ENCODE measurements at regions not wholly inside any gene's neighbourhood (a gene's known extent, or its start where the extent isn't known, plus 50 kb on each side); places are given as distances from the start of the nearest gene placed in this dataset.

DNA sequence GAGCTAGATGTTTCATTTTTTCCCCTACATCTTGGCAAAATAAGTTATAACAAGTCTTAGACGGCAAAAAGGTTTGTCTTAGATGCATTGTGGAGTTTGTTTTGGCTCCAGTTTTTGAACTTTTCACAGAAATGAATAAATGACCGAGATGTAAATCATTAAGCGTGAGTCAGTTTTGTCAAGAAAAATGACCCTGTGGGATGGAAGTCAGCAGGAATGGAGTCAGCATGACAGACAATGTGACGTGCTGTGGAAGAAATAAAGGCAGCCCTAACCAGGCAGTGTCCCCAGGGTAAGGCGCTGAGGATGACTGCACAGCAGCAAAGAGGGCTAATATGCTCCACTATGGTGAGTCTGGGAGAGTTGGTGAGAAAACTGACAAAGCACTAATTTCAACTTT, 163.2 kb downstream of the NOC3L start:
- no peak for DNase-seq
- TF ChIP-seq CTCF (IDR thresholded peaks at IDR 0.05): no peak
- H3K27ac Mint-ChIP-seq: no peak overlapping the region
- H3K36me3 Mint-ChIP-seq (ENCODE audit: low read depth): no peaks in the 10 kb centered on the region
- CTCF ChIA-PET: no interaction called here
- peaks cover 16% of the 10 kb centered on the region for H3K27me3 Mint-ChIP-seq
- H3K4me3 Mint-ChIP-seq: no peak overlapping the region
- no peaks in the 10 kb centered on the region for H3K4me1 Mint-ChIP-seq
- ATAC-seq (ENCODE audit: low read depth): no peak
- no peaks in the 10 kb centered on the region for H3K9me3 Mint-ChIP-seq
- intact Hi-C loops (cut with micrococcal nuclease): no loop called here
- POLR2A ChIA-PET: no interaction called here

GRCh38 chr10:94200146-94200837, 162.4 kb downstream of the NOC3L start:
- Mint-ChIP-seq H3K27me3 (peaks cover 14% of the 10 kb centered on the region), H3K4me1 (no peaks in the 10 kb centered on the region), H3K4me3 (no peak overlapping the region), H3K9me3 (no peaks in the 10 kb centered on the region), H3K36me3 (ENCODE audit: low read depth) (no peaks in the 10 kb centered on the region), H3K27ac (no peak overlapping the region)
- ATAC-seq (ENCODE audit: low read depth) (no peak), DNase-seq (no peak)
- no peak for TF ChIP-seq CTCF (IDR thresholded peaks at IDR 0.05)
- ChIA-PET CTCF (no interaction called here), POLR2A (no interaction called here)
- intact Hi-C loops (cut with micrococcal nuclease): no loop called here

DNA sequence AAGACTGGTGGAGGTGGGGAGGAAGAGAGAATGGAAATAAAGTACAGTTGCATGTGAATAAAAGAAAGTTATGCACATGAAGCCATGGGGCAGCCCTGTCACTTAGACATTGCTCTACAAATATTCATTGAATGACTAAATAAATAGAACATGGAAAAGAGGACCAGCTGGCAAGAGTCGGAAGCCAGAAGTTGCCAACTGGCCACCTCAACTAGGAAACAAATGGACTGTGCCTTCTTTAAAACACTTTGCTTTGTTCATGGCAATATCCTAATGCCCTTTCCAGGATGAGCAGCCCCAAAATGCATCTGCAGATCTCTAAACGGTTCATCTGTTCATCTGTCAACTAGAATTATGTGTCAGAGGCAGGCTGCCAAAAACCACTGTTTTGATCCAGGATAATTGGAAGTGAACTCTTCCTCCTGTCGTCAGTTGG, 157.3 kb downstream of the NOC3L start:
- ATAC-seq (ENCODE audit: low read depth): no peak
- POLR2A ChIA-PET: no interaction called here
- DNase-seq: no peak
- intact Hi-C loops (cut with micrococcal nuclease): no loop called here
- CTCF ChIA-PET: no interaction called here
- no peak for TF ChIP-seq CTCF (IDR thresholded peaks at IDR 0.05)
- Mint-ChIP-seq H3K27me3 (peaks cover 10% of the 10 kb centered on the region), H3K36me3 (ENCODE audit: low read depth) (no peaks in the 10 kb centered on the region), H3K27ac (no peak overlapping the region), H3K4me3 (no peak overlapping the region), H3K4me1 (no peaks in the 10 kb centered on the region), H3K9me3 (no peaks in the 10 kb centered on the region)

- H3K4me1 Mint-ChIP-seq: no peaks in the 10 kb centered on the region
- H3K4me3 Mint-ChIP-seq: no peak overlapping the region
- ChIA-PET CTCF (no interaction called here), POLR2A (no interaction called here)
- H3K9me3 Mint-ChIP-seq: no peaks in the 10 kb centered on the region
- no peaks in the 10 kb centered on the region for H3K36me3 Mint-ChIP-seq (ENCODE audit: low read depth)
- H3K27me3 Mint-ChIP-seq: peaks cover 5% of the 10 kb centered on the region
- intact Hi-C loops (cut with micrococcal nuclease): no loop called here
- no peak for TF ChIP-seq CTCF (IDR thresholded peaks at IDR 0.05)
- DNase-seq: no peak
- ATAC-seq (ENCODE audit: low read depth): no peak
- H3K27ac Mint-ChIP-seq: no peak overlapping the region
These were observed 156.6 kb downstream of the NOC3L start for GRCh38 chr10:94206176-94206575.

GRCh38 chr10:94208315-94208714, 154.4 kb downstream of the NOC3L start:
- no peaks in the 10 kb centered on the region for H3K36me3 Mint-ChIP-seq (ENCODE audit: low read depth)
- intact Hi-C loops (cut with micrococcal nuclease): no loop called here
- POLR2A ChIA-PET: no interaction called here

More at GRCh38 chr10:94208315-94208714, 154.4 kb downstream of the NOC3L start:
- no peak for TF ChIP-seq CTCF (IDR thresholded peaks at IDR 0.05)
- Mint-ChIP-seq H3K27me3 (peaks cover 4% of the 10 kb centered on the region), H3K4me3 (no peak overlapping the region), H3K27ac (no peak overlapping the region), H3K9me3 (no peaks in the 10 kb centered on the region), H3K4me1 (no peaks in the 10 kb centered on the region)
- CTCF ChIA-PET: no interaction called here
- no peak for ATAC-seq (ENCODE audit: low read depth)
- DNase-seq: no peak

All from activated B cell treated with CpG ODN at 0.5 μM for 24 hours (primary cell).